GM12878 (cell line): ENCODE measurements at regions not wholly inside any gene's neighbourhood (a gene's known extent, or its start where the extent isn't known, plus 50 kb on each side); places are given as distances from the start of the nearest gene placed in this dataset.
"Not testable (repeated sequence)": the region's sequence is repeated elsewhere in the genome, so short reads cannot be mapped to it uniquely, and the experiment has no call there.

Source experiments
- ATAC-seq: fragments of 200-7000 bp; cut with Tn5 transposase; 3 replicates; pipeline ENCODE4 v1.9.1; 2020; ENCODE audit warnings: mild to moderate bottlenecking, moderate library complexity
- BruUV-seq: library from RNA; stranded (reverse); fragments of 400-500 nt; replicated peaks from 2 replicates; lab custom pipeline; 2021; lab: Mats Ljungman, UMichigan
- CTCF ChIA-PET: fragments of 300-600 bp; sonication (Branson Sonifier 250); formaldehyde crosslinking; extraction: SDS; loops from one replicate; lab custom pipeline; 2021; ENCODE audit warnings: inconsistent platforms; lab: Yijun Ruan, JAX
- POLR2A ChIA-PET: fragments of 350-600 bp; formaldehyde crosslinking; extraction: SDS; loops from one replicate; lab custom pipeline; 2021; ENCODE audit warnings: inconsistent platforms; lab: Charles Lee
- RAD21 ChIA-PET: fragments of 300-600 bp; sonication (Branson Sonifier 250); formaldehyde crosslinking; loops from one replicate; lab custom pipeline; 2023; ENCODE audit warnings: antibody characterized with exemption; ENCODE audit not compliant: unreplicated experiment; lab: Charles Lee
- SMC1A ChIA-PET: fragments of 300-600 bp; sonication (Branson Sonifier 250); formaldehyde crosslinking; loops from one replicate; lab custom pipeline; 2023; ENCODE audit not compliant: unreplicated experiment, uncharacterized antibody; lab: Charles Lee
- DNase-seq: peaks from one replicate; pipeline ENCODE4 v3.0.0-alpha.2; 2011; ENCODE audit warnings: low read depth, low spot score
- FAIRE-seq: peaks from 3 replicates; lab custom pipeline; 2011; peaks lifted over from hg19 to GRCh38; lab: Jason Lieb, UNC
- H2AFZ ChIP-seq: 2 replicates; pipeline ENCODE4 v1.6.0; 2011; ENCODE audit warnings: low read depth, low read length, control low read depth; ENCODE audit not compliant: control insufficient read depth
- H3K27ac ChIP-seq: 2 replicates; pipeline ENCODE4 v1.5.1; 2011; ENCODE audit warnings: control low read depth; ENCODE audit not compliant: control insufficient read depth, insufficient read depth
- H3K27me3 ChIP-seq, 2 experiments: replicated peaks in 1 of 2; 2 replicates each; pipeline versions ENCODE4 v1.6.0 to v1.6.1; 2011; ENCODE audit warnings: low read length in 1 of 2; ENCODE audit not compliant: control insufficient read depth in 2 of 2, insufficient read depth in 2 of 2
- H3K36me3 ChIP-seq, 2 experiments: 2 replicates each; pipeline ENCODE4 v1.5.1; 2011; ENCODE audit warnings: low read length in 1 of 2; ENCODE audit not compliant: control insufficient read depth in 2 of 2, insufficient read depth in 2 of 2
- H3K4me1 ChIP-seq: 2 replicates; pipeline ENCODE4 v1.6.1; 2011; ENCODE audit warnings: mild to moderate bottlenecking, low read length, moderate library complexity, mixed read lengths; ENCODE audit not compliant: control insufficient read depth, insufficient read depth
- H3K4me2 ChIP-seq: 2 replicates; pipeline ENCODE4 v1.6.0; 2011; ENCODE audit warnings: control low read depth; ENCODE audit not compliant: control insufficient read depth, insufficient read depth
- H3K4me3 ChIP-seq: fragments of 200-600 bp; sonication (generic); 2 replicates; pipeline ENCODE4 v1.5.1; 2016
- H3K79me2 ChIP-seq: 2 replicates; pipeline ENCODE4 v1.6.0; 2011; ENCODE audit warnings: low read length; ENCODE audit not compliant: control insufficient read depth, insufficient read depth
- H3K9ac ChIP-seq: 2 replicates; pipeline ENCODE4 v1.8.0; 2011; ENCODE audit warnings: low read length, control low read depth, mixed read lengths; ENCODE audit not compliant: control insufficient read depth, insufficient read depth
- H3K9me3 ChIP-seq: replicated peaks from 3 replicates; pipeline ENCODE4 v1.5.1; 2011; ENCODE audit warnings: mild to moderate bottlenecking, low read length; ENCODE audit not compliant: control insufficient read depth, insufficient read depth
- H4K20me1 ChIP-seq: 2 replicates; pipeline ENCODE4 v1.6.0; 2011; ENCODE audit not compliant: control insufficient read depth, insufficient read depth
- CBFB ChIP-seq: IDR thresholded peaks from 2 replicates; pipeline ENCODE4 v1.6.1; 2016; ENCODE audit warnings: antibody characterized with exemption, low read depth
- HDGF ChIP-seq: fragments of 450-650 bp; IDR thresholded peaks from 2 replicates; pipeline ENCODE4 v1.6.1; 2016; ENCODE audit warnings: antibody characterized with exemption
- MEF2A ChIP-seq: IDR thresholded peaks from 2 replicates; pipeline ENCODE4 v1.6.1; 2011; ENCODE audit warnings: low read depth, mild to moderate bottlenecking, low read length, moderate library complexity; ENCODE audit not compliant: insufficient read depth
- MXI1 ChIP-seq: fragments of 150-350 bp; IDR thresholded peaks from 2 replicates; pipeline ENCODE4 v1.6.1; 2011; ENCODE audit warnings: low read depth, mild to moderate bottlenecking, inconsistent platforms, low read length, improper control_type of control experiment
- POLR2AphosphoS5 ChIP-seq: IDR thresholded peaks from 2 replicates; pipeline ENCODE4 v1.6.1; 2011; ENCODE audit warnings: mild to moderate bottlenecking, low read length, inconsistent platforms
- REST ChIP-seq: IDR thresholded peaks from 2 replicates; pipeline ENCODE4 v1.6.1; 2012; ENCODE audit warnings: mild to moderate bottlenecking, low read depth, low read length
- SIN3A ChIP-seq: IDR thresholded peaks from 2 replicates; pipeline ENCODE4 v1.6.1; 2012; ENCODE audit warnings: low read depth, low read length, improper control_type of control experiment
- SRF ChIP-seq, 2 experiments: IDR thresholded peaks; 2 replicates each; pipeline ENCODE4 v1.6.1; 2011; ENCODE audit warnings: low read depth in 2 of 2, low read length in 2 of 2, mild to moderate bottlenecking in 1 of 2, moderate library complexity in 1 of 2
- WRNIP1 ChIP-seq: IDR thresholded peaks from 2 replicates; pipeline ENCODE4 v1.6.1; 2011; ENCODE audit warnings: low read depth, low read length, improper control_type of control experiment, borderline replicate concordance
- ZBED1 ChIP-seq: IDR thresholded peaks from 2 replicates; pipeline ENCODE4 v1.6.1; 2016; ENCODE audit warnings: borderline replicate concordance
- ZNF217 ChIP-seq: fragments of 450-650 bp; IDR thresholded peaks from 2 replicates; pipeline ENCODE4 v1.6.1; 2017; ENCODE audit warnings: antibody characterized with exemption, mild to moderate bottlenecking
- ZNF592 ChIP-seq: fragments of 450-650 bp; IDR thresholded peaks from 2 replicates; pipeline ENCODE4 v1.6.1; 2017; ENCODE audit warnings: mild to moderate bottlenecking, moderate library complexity
- WGBS: methylation state at CpG from one replicate; pipeline ENCODE4 v1.1.6; 2016; ENCODE audit warnings: low lambda C conversion rate; ENCODE audit not compliant: insufficient replicate concordance, insufficient coverage; ENCODE audit errors: missing lambda C conversion rate; 5-methylcytosine and 5-hydroxymethylcytosine counted together
- in situ Hi-C: fragments of 300-500 bp; cut with MboI; formaldehyde crosslinking; loops from 9 replicates; pipeline ENCODE4 v1.14.3; 2018; ENCODE audit warnings: mixed read lengths
- intact Hi-C: fragments of 100-400 bp; cut with micrococcal nuclease; formaldehyde crosslinking; loops from one replicate; pipeline ENCODE4 v1.14.2; 2022; ENCODE audit not compliant: unreplicated experiment

- FAIRE-seq, DNase-seq, SMC1A ChIA-PET, H3K9me3 ChIP-seq, CTCF ChIA-PET, H3K27ac ChIP-seq, H3K27me3 ChIP-seq, POLR2A ChIA-PET, BruUV-seq, H3K9ac ChIP-seq, H3K36me3 ChIP-seq, intact Hi-C loops, H4K20me1 ChIP-seq, in situ Hi-C loops, H3K79me2 ChIP-seq, H3K4me2 ChIP-seq, ATAC-seq, H3K4me1 ChIP-seq, H3K4me3 ChIP-seq, H2AFZ ChIP-seq, RAD21 ChIA-PET: not testable (repeated sequence)
- 100% methylated on average over 1 of the region's 1 CpG for WGBS
These were observed 422.5 kb downstream of the HS3ST3B1 start for GRCh38 chr17:14723349-14723748.

GRCh38 chr17:14719942-14720341 is 419.1 kb downstream of the HS3ST3B1 start:
- ChIA-PET RAD21 (no interaction called here), POLR2A (no interaction called here), SMC1A (no interaction called here), CTCF (no interaction called here)
- WGBS = 3% methylated on average over 3 of the region's 3 CpGs
- in situ Hi-C loops = no loop called here
- H3K4me2 ChIP-seq = no peak overlapping the region
- no peaks in the 10 kb centered on the region for H3K79me2 ChIP-seq
- H3K27me3 ChIP-seq = no peaks in the 10 kb centered on the region
- H3K4me1 ChIP-seq = no peaks in the 10 kb centered on the region
- no peak overlapping the region for H2AFZ ChIP-seq
- H3K9me3 ChIP-seq = no peaks in the 10 kb centered on the region
- no TSS peak for BruUV-seq
- no peaks in the 10 kb centered on the region for H3K36me3 ChIP-seq
- ATAC-seq (no peak), DNase-seq (no peak), FAIRE-seq (no peak)
- H3K27ac ChIP-seq = no peak overlapping the region
- TF ChIP-seq SIN3A (no peak), ZNF217 (no peak), SRF (IDR thresholded peaks at IDR 0.05; ENCODE audit: low read depth in 2 of 2, low read length in 2 of 2) (no peak), REST (no peak), MXI1 (no peak), POLR2AphosphoS5 (no peak), MEF2A (no peak), ZNF592 (no peak), CBFB (no peak), ZBED1 (no peak), WRNIP1 (no peak), HDGF (no peak)
- H3K4me3 ChIP-seq = no peak overlapping the region
- intact Hi-C loops = no loop called here
- no peak overlapping the region for H3K9ac ChIP-seq
- no peaks in the 10 kb centered on the region for H4K20me1 ChIP-seq
